WERI-Rb-1 (cell line): ENCODE measurements at regions not wholly inside any gene's neighbourhood (a gene's known extent, or its start where the extent isn't known, plus 50 kb on each side); places are given as distances from the start of the nearest gene placed in this dataset.

Experiments
- DNase-seq: peaks from one replicate; pipeline ENCODE4 v3.0.0-alpha.2; 2020
- H3K27ac ChIP-seq: fragments of 250-450 bp; sonication (Bioruptor Pico); 2 replicates; pipeline ENCODE4 v1.5.1; 2020; ENCODE audit warnings: mild to moderate bottlenecking, moderate library complexity
- H3K27me3 ChIP-seq: fragments of 250-450 bp; sonication (Bioruptor Pico); 2 replicates; pipeline ENCODE4 v1.5.1; 2021; ENCODE audit warnings: mild to moderate bottlenecking, low read depth, moderate library complexity; ENCODE audit not compliant: insufficient read depth, severe bottlenecking
- H3K36me3 ChIP-seq: fragments of 250-450 bp; sonication (Bioruptor Pico); 2 replicates; pipeline ENCODE4 v1.5.1; 2020; ENCODE audit warnings: mild to moderate bottlenecking, moderate library complexity
- H3K4me3 ChIP-seq: 2 replicates; pipeline ENCODE4 v1.5.1; 2011; ENCODE audit warnings: low read depth, mild to moderate bottlenecking, control low read depth, low read length
- H3K9me3 ChIP-seq: fragments of 250-450 bp; sonication (Bioruptor Pico); 2 replicates; pipeline ENCODE4 v1.5.1; 2021; ENCODE audit warnings: mild to moderate bottlenecking, moderate library complexity; ENCODE audit not compliant: severe bottlenecking
- TF ChIP-seq, protein P1 (sequence below): IDR thresholded peaks from 2 replicates; pipeline ENCODE4 v1.5.1; 2011; ENCODE audit warnings: low read depth, mild to moderate bottlenecking, control low read depth, inconsistent platforms, low read length

DNA sequence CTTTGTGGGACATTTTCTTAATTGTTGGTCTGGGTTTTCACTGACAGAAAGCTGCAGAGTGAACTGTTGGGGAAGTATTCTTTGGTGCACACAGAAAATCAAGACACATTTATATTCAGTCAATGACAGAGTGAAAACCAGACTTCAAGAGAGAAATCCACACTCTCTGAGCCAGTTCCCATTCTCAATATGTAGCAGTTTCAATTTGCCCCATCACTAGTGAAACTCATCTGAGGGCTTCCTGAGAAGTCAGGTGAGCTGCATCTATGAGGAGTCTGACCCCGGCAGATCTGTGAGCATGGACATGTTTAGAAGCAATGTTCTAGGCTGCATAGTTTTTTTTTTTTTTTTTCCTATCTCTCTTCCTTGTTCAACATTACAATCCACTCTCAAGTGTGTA, 163.7 kb upstream of the AHR start:
- Histone ChIP-seq H3K4me3 (no peak overlapping the region), H3K9me3 (no peaks in the 10 kb centered on the region), H3K27me3 (no peaks in the 10 kb centered on the region), H3K27ac (no peak overlapping the region), H3K36me3 (no peaks in the 10 kb centered on the region)
- DNase-seq: no peak
- TF ChIP-seq, protein P1, sequence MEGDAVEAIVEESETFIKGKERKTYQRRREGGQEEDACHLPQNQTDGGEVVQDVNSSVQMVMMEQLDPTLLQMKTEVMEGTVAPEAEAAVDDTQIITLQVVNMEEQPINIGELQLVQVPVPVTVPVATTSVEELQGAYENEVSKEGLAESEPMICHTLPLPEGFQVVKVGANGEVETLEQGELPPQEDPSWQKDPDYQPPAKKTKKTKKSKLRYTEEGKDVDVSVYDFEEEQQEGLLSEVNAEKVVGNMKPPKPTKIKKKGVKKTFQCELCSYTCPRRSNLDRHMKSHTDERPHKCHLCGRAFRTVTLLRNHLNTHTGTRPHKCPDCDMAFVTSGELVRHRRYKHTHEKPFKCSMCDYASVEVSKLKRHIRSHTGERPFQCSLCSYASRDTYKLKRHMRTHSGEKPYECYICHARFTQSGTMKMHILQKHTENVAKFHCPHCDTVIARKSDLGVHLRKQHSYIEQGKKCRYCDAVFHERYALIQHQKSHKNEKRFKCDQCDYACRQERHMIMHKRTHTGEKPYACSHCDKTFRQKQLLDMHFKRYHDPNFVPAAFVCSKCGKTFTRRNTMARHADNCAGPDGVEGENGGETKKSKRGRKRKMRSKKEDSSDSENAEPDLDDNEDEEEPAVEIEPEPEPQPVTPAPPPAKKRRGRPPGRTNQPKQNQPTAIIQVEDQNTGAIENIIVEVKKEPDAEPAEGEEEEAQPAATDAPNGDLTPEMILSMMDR: no peak

DNA sequence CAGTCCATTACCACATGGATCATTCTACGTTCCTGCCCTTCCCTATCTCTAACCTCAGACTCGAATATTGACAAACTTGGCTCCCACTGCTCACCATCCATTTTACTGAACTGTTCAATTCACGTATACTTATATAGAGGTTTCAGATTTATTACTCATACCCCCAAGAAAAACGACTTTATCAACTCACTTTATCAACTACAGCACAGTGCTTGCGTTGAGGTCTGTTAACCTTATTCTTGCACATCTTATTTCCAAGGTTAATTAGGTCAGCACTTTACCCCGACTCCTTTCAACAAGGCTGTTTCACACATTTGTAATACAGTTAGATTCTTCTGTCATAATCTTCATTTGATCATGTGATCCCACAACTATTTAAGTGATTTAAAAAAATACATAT, 162.3 kb upstream of the AHR start:
- Histone ChIP-seq H3K9me3 (no peaks in the 10 kb centered on the region), H3K27ac (no peak overlapping the region), H3K27me3 (no peaks in the 10 kb centered on the region), H3K36me3 (no peaks in the 10 kb centered on the region), H3K4me3 (no peak overlapping the region)
- no peak for DNase-seq
- TF ChIP-seq, protein P1: no peak

DNA sequence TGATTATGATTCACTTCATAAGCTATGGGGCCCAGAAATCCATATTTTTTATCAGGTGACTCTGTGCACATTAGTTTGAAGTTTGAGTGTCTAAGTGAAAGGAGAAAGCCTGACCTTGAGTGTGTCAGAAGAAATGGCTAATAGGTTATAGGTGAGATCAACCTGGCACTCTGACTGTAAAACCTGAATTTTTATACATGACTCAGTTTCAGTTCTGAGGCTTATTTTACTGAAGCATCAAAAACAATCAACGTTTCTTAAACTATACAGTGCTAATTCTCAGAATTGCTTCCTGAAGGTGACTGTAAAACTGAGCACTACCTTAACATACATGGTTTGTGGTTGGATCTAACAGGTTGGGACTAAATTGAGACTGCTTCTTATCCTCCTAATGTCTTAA, 159.4 kb upstream of the AHR start:
- Histone ChIP-seq H3K4me3 (no peak overlapping the region), H3K36me3 (no peaks in the 10 kb centered on the region), H3K27ac (no peak overlapping the region), H3K27me3 (no peaks in the 10 kb centered on the region), H3K9me3 (no peaks in the 10 kb centered on the region)
- TF ChIP-seq, protein P1: no peak
- no peak for DNase-seq

DNA sequence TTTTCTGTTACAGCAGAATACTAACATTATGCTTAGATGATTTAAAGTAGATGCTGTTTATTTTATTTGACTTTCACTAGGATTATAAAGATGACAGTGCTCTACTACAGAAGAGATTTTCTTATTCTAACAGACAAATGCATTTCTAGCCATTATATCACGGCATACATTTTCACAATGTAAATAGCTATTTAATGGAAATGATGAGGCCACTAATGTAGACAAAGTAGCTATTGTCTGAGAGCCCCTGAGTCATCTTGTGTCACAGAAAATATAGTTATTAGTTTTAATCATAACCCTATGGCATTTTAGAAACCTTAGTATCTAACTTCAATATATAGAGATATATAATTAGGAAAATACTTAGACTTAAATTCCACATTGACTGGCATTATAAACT, 158.0 kb upstream of the AHR start:
- TF ChIP-seq, protein P1: no peak
- Histone ChIP-seq H3K9me3 (no peaks in the 10 kb centered on the region), H3K36me3 (no peaks in the 10 kb centered on the region), H3K27me3 (no peaks in the 10 kb centered on the region), H3K27ac (no peak overlapping the region), H3K4me3 (no peak overlapping the region)
- DNase-seq: no peak

DNA sequence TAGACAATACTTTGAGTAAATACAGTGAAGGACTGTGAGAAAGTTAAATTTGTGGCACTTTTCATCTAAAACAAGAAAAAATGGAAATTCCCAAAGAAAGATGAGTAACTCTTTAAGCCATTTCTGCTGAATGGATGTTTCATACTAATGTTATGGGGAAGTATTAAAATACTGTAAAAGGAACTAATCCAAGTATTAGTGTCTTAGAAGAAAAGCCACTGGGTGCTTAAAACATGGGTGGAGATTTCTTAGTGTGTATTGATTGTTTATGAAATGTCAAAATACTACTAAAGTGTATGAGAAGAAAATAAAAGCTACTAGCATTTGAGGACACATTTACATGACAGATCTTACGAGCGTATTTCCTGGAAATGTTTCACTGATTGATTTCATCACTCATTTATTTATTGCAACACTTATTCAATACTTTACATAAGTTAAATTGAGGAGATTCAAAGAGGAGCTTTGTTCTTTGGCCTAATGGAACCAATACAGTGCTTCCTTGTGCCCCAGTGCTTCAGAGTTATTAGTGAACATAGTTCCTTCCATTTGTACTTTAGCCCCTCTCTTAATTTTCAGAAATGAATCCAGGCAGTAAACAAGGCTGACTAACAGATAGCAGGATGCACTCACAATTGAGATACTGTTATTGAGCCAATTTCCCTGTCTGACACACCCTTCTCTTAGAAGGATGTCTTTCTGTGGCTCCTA, 155.5 kb upstream of the AHR start:
- Histone ChIP-seq H3K27ac (no peak overlapping the region), H3K4me3 (no peak overlapping the region), H3K9me3 (no peaks in the 10 kb centered on the region), H3K27me3 (no peaks in the 10 kb centered on the region), H3K36me3 (no peaks in the 10 kb centered on the region)
- TF ChIP-seq, protein P1: no peak
- no peak for DNase-seq

DNA sequence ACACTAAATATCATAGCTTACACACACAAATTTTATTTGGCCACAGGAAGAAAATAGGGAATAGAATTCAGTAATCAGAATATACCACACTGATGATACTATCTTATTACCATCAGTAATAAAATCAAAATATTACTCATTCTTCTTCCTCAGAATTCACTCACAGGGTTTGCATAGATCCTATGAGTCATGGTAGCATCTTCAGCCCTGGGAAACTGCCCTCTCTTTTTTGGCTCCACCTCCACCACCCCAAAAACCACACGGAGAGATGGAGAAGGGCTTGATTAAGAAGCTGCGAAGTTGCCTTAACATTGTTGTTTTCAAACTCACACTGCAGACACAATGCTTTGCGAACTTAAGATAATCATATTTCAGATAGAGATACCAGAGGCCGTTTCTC, 154.1 kb upstream of the AHR start:
- no peak overlapping the region for H3K4me3 ChIP-seq
- no peaks in the 10 kb centered on the region for H3K9me3 ChIP-seq
- no peaks in the 10 kb centered on the region for H3K36me3 ChIP-seq
- TF ChIP-seq, protein P1: no peak
- no peak overlapping the region for H3K27ac ChIP-seq
- DNase-seq: no peak
- no peaks in the 10 kb centered on the region for H3K27me3 ChIP-seq
